T-helper 1 cell treated with Interleukin-12 subunit alpha and Interleukin-12 subunit beta and Interleukin-4 antibody, amounts not matched to agents 30 ng/mL and 1 ng/mL, for 36 hours (primary cell): ENCODE measurements at regions not wholly inside any gene's neighbourhood (a gene's known extent, or its start where the extent isn't known, plus 50 kb on each side); places are given as distances from the start of the nearest gene placed in this dataset.
"Not testable (repeated sequence)": the region's sequence is repeated elsewhere in the genome, so short reads cannot be mapped to it uniquely, and the experiment has no call there.

Source experiments
- intact Hi-C: fragments of 100-400 bp; cut with micrococcal nuclease; formaldehyde crosslinking; loops from one replicate; pipeline ENCODE4 v1.15.1; 2024

DNA sequence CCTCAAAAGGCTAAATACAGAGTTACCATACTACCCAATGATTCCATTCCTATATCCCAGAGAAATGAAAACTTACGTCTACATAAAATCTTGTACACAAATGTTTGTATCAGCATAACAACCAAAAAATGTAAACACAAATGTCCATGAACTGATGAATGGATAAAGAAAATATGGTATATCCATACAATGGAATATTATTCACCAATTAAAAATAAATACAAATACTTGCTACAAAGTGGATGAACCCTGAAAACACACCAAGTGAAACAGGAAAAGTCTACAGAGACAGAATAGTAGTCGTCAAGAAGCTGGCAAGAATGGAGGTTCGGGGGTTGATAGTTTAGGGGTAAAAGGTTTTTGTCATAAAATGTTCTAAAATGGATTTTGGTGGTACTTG lies 54.0 kb upstream of the ANKRD28 start:
- intact Hi-C loops: loop anchor here (10.0 kb wide), 1 partner anchor 1667 kb away; no protein-coding TSS in a partner anchor

DNA sequence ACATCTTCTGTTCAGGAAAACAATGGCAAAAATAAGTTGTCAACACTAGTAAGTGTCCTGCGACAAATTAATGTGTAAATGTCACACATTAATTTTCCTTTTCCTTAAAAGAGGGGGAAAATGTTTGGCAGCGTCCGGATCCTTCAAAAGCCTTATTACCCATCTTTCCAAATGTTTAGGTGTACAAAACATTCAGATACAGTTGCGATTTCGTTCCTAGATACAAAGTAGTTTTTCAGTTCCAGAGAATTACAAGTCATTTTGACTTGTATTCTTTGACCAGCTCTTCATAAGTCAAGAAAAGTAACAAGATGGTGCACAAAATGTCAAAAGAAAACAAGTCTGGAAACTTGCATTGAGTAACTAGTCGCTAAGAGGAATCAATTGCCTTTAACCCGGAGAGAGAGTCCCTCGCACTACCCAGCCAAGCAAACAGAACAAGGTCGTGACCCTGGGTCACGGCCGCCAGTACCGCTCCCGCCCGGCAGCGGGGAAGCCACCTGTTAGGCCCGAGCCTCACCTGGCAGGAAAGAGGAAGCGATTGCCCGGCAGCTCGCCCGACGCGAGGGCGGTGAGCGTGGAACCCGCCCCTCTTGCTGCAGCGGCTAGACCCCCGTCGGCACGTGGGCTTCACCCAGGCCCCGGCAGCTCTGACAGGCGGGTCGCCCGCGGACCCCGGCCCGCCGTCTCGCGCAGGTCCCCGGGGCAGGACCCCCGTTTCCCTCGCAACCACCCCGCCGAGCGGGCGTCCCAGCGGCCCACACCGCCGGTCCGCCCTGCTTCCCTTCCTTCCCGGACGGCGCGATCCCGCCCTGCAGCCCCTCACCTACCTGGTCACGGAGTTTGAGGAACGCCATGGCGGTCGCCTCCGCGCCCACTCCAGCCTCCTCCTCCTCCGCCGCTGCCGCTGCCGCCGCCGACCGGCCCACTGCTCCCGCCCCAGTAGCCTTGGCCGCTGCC lies 61.0 kb upstream of the ANKRD28 start:
- intact Hi-C loops: loop anchor here (1.0 to 10.0 kb wide), 12 partner anchors 42 to 1674 kb away; partner anchors contain the start of genes ANKRD28, BTD, CAPN7 and EAF1

DNA sequence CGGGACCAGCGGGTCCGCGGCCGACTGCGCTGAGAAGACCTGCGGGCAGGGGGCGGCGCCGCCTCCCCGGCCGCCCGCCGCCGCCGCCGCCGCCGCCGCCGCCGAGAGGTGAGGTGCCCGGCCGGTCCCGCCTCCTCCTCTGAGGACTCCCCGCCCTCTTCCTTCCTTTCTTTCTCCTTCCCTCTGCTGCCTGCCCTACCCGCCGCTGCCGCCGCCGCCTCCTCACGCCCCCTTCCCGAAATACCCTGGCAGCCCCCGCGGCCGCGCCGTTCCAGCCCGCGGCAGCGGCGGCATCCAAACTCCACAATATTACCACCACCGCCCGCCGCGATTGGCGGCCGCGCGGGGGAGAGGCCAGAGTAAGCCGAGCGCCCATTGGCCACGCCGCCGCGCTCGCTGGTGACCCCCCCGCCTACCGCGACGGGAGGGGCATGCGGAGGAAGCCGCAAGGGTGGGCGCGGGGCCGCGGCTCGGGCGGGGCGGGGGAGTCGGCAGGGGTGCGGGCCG lies 61.8 kb upstream of the ANKRD28 start:
- intact Hi-C loops: loop anchor here (1.0 to 10.0 kb wide), 12 partner anchors 42 to 1675 kb away; partner anchors contain the start of genes ANKRD28, BTD, CAPN7 and EAF1

- intact Hi-C loops: no loop called here
These were observed 62.5 kb upstream of the ANKRD28 start for GRCh38 chr3:15860014-15860934.

DNA sequence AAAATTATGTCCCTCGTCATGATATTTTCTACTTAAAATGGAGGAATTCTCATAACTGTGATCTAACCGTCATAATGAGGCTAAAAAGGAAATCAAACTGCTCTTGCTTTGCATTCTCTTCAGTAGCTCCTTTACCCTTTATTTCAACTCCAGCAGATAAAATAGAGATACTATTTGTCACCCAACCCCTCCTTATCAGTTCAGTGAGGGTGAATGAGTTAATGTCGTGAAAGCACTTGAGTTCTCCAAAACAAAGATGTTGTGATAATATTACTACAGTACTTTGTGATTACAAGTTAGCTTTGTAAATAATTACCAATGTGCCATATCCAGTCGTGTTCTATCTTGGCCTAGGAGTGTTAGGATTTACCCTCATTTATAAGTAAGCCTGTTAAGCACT lies 63.4 kb upstream of the ANKRD28 start:
- intact Hi-C loops: no loop called here

- intact Hi-C loops: no loop called here
These were observed 75.0 kb upstream of the ANKRD28 start for GRCh38 chr3:15872807-15873206.

DNA sequence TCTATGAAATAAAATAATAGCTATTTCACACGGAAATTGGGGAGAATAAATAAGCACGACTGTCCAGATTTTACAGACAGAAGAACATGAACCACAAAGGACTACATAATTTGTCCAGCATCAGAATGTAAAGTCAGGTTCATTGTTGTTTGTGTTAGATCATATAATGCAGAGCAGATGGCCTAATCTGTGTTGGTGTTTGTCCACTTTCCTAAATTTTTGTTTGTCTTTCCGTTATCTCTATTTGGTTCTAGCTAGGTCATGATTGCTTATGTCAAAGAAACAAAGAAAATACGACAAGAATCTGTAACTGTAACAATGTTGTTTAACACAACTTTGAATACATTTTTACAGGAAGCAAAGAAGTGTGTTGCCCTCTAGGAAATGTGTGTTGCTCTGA lies 75.6 kb upstream of the ANKRD28 start:
- intact Hi-C loops: no loop called here

DNA sequence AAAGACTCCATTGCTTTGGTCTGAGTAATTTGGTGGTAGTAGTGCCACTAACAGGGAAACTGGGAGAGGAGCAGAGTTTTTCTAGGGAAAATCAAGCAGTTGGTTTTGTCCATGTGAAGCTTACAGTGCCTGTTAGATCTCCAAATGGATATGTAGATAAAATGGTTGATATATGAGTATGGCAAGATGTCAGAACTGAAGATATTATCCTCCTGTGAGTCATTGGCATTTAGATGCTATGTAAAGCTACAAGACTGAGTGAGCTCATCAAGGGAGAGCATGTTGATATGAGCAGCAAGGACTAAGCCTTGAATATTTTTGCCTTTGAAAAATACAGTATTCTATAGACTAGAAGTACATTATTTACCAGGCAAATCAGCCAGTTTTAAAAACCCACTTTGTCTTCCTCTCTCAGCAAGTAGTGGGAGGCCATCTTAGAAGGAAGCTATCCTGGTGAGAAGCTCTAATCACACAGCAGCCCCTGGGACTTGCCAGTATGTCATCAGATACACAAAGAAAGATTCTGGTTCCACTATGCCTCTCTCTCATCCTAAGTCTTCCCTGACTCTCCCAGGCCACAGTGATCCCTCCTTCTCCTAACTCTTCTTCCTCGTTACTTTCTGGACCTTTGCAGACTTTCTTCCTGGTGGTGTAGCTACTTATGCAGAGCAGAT lies 77.4 kb upstream of the ANKRD28 start:
- intact Hi-C loops: no loop called here

GRCh38 chr3:15876669-15877068 lies 78.9 kb upstream of the ANKRD28 start:
- intact Hi-C loops: no loop called here

GRCh38 chr3:15877813-15878212 lies 80.0 kb upstream of the ANKRD28 start:
- intact Hi-C loops: no loop called here

DNA sequence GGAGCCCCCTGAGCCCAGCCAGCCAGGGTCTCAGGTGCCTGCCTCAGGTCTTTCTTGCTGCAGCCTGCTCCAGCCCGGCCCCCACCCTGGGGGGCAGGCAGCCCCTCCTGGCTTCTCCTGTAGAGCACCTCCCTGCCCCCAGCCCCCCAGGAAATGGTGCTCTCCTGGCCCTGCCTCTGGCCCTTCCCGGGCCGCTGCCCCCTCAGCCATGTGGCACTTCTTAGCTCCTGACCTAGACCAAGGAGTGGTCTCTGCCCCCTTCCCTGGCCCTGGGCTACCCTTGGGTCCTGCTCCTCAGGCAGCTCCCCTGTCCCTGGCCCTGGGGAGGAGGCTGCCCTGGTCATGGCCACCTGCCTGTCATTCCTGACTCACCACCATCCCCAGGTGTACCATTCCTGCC lies 82.0 kb upstream of the ANKRD28 start:
- intact Hi-C loops: not testable (repeated sequence)

GRCh38 chr3:15882577-15882976 lies 84.8 kb upstream of the ANKRD28 start:
- intact Hi-C loops: no loop called here

DNA sequence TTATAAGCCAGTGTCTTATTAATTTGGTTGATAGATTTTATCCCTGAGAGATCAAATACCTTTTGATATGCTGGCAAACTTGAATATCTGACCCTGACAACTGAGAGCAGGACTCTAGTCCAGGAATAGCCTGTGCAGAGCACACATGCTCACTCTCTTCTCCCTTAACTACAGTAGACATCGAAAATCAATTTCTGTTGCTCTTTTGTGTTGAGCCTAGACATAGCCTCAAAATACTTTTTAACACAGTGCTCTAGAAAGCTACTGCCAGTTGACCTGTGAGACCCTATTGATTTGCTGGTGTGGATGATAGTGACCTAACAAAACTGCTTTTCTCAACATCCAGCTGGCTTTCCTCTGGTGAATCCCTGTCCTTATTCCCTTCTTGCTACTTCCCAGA lies 86.4 kb upstream of the ANKRD28 start:
- intact Hi-C loops: no loop called here

GRCh38 chr3:15886521-15886920 lies 88.7 kb upstream of the ANKRD28 start:
- intact Hi-C loops: no loop called here

GRCh38 chr3:15887261-15887660 lies 89.5 kb upstream of the ANKRD28 start:
- intact Hi-C loops: no loop called here

GRCh38 chr3:15889936-15890335 lies 92.2 kb upstream of the ANKRD28 start:
- intact Hi-C loops: no loop called here

GRCh38 chr3:15892311-15893227 lies 94.8 kb upstream of the ANKRD28 start:
- intact Hi-C loops: no loop called here

- intact Hi-C loops: no loop called here
These were observed 96.6 kb upstream of the ANKRD28 start for GRCh38 chr3:15894382-15894781.

- intact Hi-C loops: no loop called here
These were observed 98.7 kb upstream of the ANKRD28 start for GRCh38 chr3:15896500-15896899.

GRCh38 chr3:15899388-15899787 lies 101.6 kb upstream of the ANKRD28 start:
- intact Hi-C loops: no loop called here
